ENCODE measurements at regions not wholly inside any gene's neighbourhood (a gene's known extent, or its start where the extent isn't known, plus 50 kb on each side); places are given as distances from the start of the nearest gene placed in this dataset.
"Not testable (repeated sequence)": the region's sequence is repeated elsewhere in the genome, so short reads cannot be mapped to it uniquely, and the experiment has no call there.

GRCh38 chr13:58472483-58472882 is 840.9 kb downstream of the PCDH17 start:
- FAIRE-seq, result no peak

GRCh38 chr13:58474581-58474980 is 843.0 kb downstream of the PCDH17 start:
- no peak for FAIRE-seq
- TF ChIP-seq TAF1 (IDR thresholded peaks at IDR 0.05; ENCODE audit: borderline replicate concordance, low read depth, low read length) (no peak), POLR2AphosphoS5 (IDR thresholded peaks at IDR 0.05; ENCODE audit: low read depth, low read length) (no peak), POLR2A (IDR thresholded peaks at IDR 0.05; ENCODE audit: low read depth, low read length) (no peak)
- DNase-seq (ENCODE audit: insufficient read length), result no peak

More at GRCh38 chr13:58472483-58472882, 840.9 kb downstream of the PCDH17 start:
- no peak for DNase-seq (ENCODE audit: insufficient read length)
- TF ChIP-seq TAF1 (IDR thresholded peaks at IDR 0.05; ENCODE audit: borderline replicate concordance, low read depth, low read length) (no peak), POLR2A (IDR thresholded peaks at IDR 0.05; ENCODE audit: low read depth, low read length) (no peak), POLR2AphosphoS5 (IDR thresholded peaks at IDR 0.05; ENCODE audit: low read depth, low read length) (no peak)

GRCh38 chr13:58476206-58476918 is 844.8 kb downstream of the PCDH17 start:
- FAIRE-seq, result no peak
- TF ChIP-seq POLR2AphosphoS5 (IDR thresholded peaks at IDR 0.05; ENCODE audit: low read depth, low read length) (no peak), TAF1 (IDR thresholded peaks at IDR 0.05; ENCODE audit: borderline replicate concordance, low read depth, low read length) (no peak), POLR2A (IDR thresholded peaks at IDR 0.05; ENCODE audit: low read depth, low read length) (no peak)
- no peak for DNase-seq (ENCODE audit: insufficient read length)

- no peak for DNase-seq (ENCODE audit: insufficient read length)
Observed at GRCh38 chr13:58478858-58479257, 847.3 kb downstream of the PCDH17 start.

GRCh38 chr13:58480061-58480460 is 848.5 kb downstream of the PCDH17 start:
- DNase-seq (ENCODE audit: insufficient read length) (no peak), FAIRE-seq (no peak)
- TF ChIP-seq TAF1 (IDR thresholded peaks at IDR 0.05; ENCODE audit: borderline replicate concordance, low read depth, low read length), result no peak
- no peak for TF ChIP-seq POLR2AphosphoS5 (IDR thresholded peaks at IDR 0.05; ENCODE audit: low read depth, low read length)
- TF ChIP-seq POLR2A (IDR thresholded peaks at IDR 0.05; ENCODE audit: low read depth, low read length), result no peak

More at GRCh38 chr13:58478858-58479257, 847.3 kb downstream of the PCDH17 start:
- no peak for FAIRE-seq
- TF ChIP-seq TAF1 (IDR thresholded peaks at IDR 0.05; ENCODE audit: borderline replicate concordance, low read depth, low read length), result no peak
- no peak for TF ChIP-seq POLR2A (IDR thresholded peaks at IDR 0.05; ENCODE audit: low read depth, low read length)

- DNase-seq (ENCODE audit: insufficient read length), result no peak
- no peak for FAIRE-seq
- TF ChIP-seq TAF1 (IDR thresholded peaks at IDR 0.05; ENCODE audit: borderline replicate concordance, low read depth, low read length) (no peak), POLR2A (IDR thresholded peaks at IDR 0.05; ENCODE audit: low read depth, low read length) (no peak), POLR2AphosphoS5 (IDR thresholded peaks at IDR 0.05; ENCODE audit: low read depth, low read length) (no peak)
Observed at GRCh38 chr13:58488251-58488650, 856.7 kb downstream of the PCDH17 start.

- TF ChIP-seq TAF1 (IDR thresholded peaks at IDR 0.05; ENCODE audit: borderline replicate concordance, low read depth, low read length) (no peak), POLR2A (IDR thresholded peaks at IDR 0.05; ENCODE audit: low read depth, low read length) (no peak), POLR2AphosphoS5 (IDR thresholded peaks at IDR 0.05; ENCODE audit: low read depth, low read length) (no peak)
- FAIRE-seq (no peak), DNase-seq (ENCODE audit: insufficient read length) (no peak)
Observed at GRCh38 chr13:58495668-58496067, 864.1 kb downstream of the PCDH17 start.

GRCh38 chr13:58500938-58501337 is 869.4 kb downstream of the PCDH17 start:
- DNase-seq (ENCODE audit: insufficient read length), result no peak
- TF ChIP-seq POLR2A (IDR thresholded peaks at IDR 0.05; ENCODE audit: low read depth, low read length) (no peak), TAF1 (IDR thresholded peaks at IDR 0.05; ENCODE audit: borderline replicate concordance, low read depth, low read length) (no peak), POLR2AphosphoS5 (IDR thresholded peaks at IDR 0.05; ENCODE audit: low read depth, low read length) (no peak)
- no peak for FAIRE-seq

- FAIRE-seq; DNase-seq (ENCODE audit: insufficient read length): not testable (repeated sequence)
Observed at GRCh38 chr13:58504202-58504700, 872.7 kb downstream of the PCDH17 start.

- not testable (repeated sequence) for DNase-seq (ENCODE audit: insufficient read length); FAIRE-seq
Observed at GRCh38 chr13:58505262-58505920, 873.8 kb downstream of the PCDH17 start.

- DNase-seq (ENCODE audit: insufficient read length), result no peak
- no peak for FAIRE-seq
- no peak for TF ChIP-seq POLR2A (IDR thresholded peaks at IDR 0.05; ENCODE audit: low read depth, low read length)
- no peak for TF ChIP-seq TAF1 (IDR thresholded peaks at IDR 0.05; ENCODE audit: borderline replicate concordance, low read depth, low read length)
- TF ChIP-seq POLR2AphosphoS5 (IDR thresholded peaks at IDR 0.05; ENCODE audit: low read depth, low read length), result no peak
Observed at GRCh38 chr13:58528351-58528750, 896.8 kb downstream of the PCDH17 start.

GRCh38 chr13:58531614-58532013 is 900.1 kb downstream of the PCDH17 start:
- no peak for FAIRE-seq
- TF ChIP-seq POLR2AphosphoS5 (IDR thresholded peaks at IDR 0.05; ENCODE audit: low read depth, low read length) (no peak), TAF1 (IDR thresholded peaks at IDR 0.05; ENCODE audit: borderline replicate concordance, low read depth, low read length) (no peak), POLR2A (IDR thresholded peaks at IDR 0.05; ENCODE audit: low read depth, low read length) (no peak)

More at GRCh38 chr13:58531614-58532013, 900.1 kb downstream of the PCDH17 start:
- DNase-seq (ENCODE audit: insufficient read length), result no peak

All from GM12892 (cell line).